Right lobe of liver (tissue), 4 donors: ENCODE measurements at regions not wholly inside any gene's neighbourhood (a gene's known extent, or its start where the extent isn't known, plus 50 kb on each side); places are given as distances from the start of the nearest gene placed in this dataset.

Experiments
- POLR2A ChIP-seq: fragments of 450-650 bp; IDR thresholded peaks from one replicate; pipeline ENCODE4 v1.6.1; 2017; ENCODE audit warnings: antibody characterized with exemption, mild to moderate bottlenecking
- TF ChIP-seq, protein P1 (sequence below), 4 donors: fragments of 200-600 bp in 3 of 4; fragments of 450-650 bp in 1 of 4; IDR thresholded peaks; one replicate each; pipeline versions ENCODE4 v1.5.1 to v1.8.0; 2016 to 2022; ENCODE audit warnings: antibody characterized with exemption in 4 of 4, mild to moderate bottlenecking in 2 of 4
- donor health status: DM: no; HTN: no; CAD: no.
- donor health status: DM: no; HTN: no; CAD: no.
- donor health status: DM: no; HTN: yes; CAD: no.

DNA sequence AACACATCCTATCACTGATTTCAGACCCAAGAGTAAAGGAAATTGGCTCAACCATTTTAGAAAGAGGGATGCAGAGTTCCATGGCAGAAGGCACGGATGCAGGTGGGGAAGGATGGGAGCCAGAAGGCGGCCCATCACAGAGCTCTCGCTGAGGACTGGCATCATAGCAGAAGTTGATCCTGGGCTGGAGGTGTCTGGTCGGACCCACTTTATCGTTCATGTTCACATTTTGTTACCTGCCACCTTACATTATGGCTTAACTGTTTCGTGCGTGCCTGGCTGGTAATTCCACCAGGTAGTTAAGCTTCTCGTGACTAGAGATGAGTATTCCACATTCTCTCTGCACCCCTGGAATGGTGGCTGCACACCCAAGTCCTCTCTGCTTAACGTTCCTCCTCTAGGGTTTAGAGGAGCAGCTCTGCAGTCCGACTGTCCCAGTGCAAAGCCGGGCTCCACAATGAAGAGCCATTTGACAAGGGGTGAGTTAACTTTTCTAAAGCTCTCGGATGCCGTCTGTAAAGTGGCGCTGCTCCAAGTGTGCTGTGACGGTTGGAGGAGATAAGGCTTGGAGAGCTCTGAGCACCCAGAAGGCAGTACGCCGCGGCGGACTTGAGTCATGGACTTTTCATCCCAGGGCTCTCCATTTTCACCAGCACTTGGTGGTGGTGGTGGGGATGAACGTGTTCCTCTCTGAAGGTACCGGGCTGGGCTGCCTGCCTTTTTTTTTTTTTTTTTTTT, 157.1 kb upstream of the SHH start:
- TF ChIP-seq POLR2A: no peak
- TF ChIP-seq, protein P1, sequence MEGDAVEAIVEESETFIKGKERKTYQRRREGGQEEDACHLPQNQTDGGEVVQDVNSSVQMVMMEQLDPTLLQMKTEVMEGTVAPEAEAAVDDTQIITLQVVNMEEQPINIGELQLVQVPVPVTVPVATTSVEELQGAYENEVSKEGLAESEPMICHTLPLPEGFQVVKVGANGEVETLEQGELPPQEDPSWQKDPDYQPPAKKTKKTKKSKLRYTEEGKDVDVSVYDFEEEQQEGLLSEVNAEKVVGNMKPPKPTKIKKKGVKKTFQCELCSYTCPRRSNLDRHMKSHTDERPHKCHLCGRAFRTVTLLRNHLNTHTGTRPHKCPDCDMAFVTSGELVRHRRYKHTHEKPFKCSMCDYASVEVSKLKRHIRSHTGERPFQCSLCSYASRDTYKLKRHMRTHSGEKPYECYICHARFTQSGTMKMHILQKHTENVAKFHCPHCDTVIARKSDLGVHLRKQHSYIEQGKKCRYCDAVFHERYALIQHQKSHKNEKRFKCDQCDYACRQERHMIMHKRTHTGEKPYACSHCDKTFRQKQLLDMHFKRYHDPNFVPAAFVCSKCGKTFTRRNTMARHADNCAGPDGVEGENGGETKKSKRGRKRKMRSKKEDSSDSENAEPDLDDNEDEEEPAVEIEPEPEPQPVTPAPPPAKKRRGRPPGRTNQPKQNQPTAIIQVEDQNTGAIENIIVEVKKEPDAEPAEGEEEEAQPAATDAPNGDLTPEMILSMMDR (IDR thresholded peaks at IDR 0.05): no peak
